ENCODE measurements at regions not wholly inside any gene's neighbourhood (a gene's known extent, or its start where the extent isn't known, plus 50 kb on each side); places are given as distances from the start of the nearest gene placed in this dataset.
A peak's percentile ranks its signal among the peaks of the same experiment; 100 is the strongest.

DNA sequence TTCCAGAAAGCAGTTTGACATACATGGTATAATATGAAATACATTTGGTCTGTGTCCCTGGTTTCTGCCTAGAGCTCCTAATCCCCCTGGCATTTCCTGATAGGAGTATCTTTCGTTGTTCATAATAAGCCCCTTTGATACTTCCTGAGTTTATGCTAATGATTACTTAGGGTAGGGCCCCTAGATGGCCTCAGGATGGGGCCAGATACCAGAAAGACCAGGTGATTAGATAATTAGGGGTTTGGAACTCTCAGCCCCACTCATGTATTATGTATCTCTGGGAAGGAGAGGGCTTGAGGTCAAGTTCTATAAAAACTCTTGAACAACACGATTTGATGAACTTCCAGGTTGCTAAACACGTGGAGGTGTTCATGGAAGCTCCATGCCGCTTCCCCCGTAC lies 163.3 kb upstream of the ZNF608 start:
- TF ChIP-seq EZH2phosphoT487 (IDR thresholded peaks at IDR 0.05; ENCODE audit: borderline replicate concordance, low read depth, low read length) (no peak), CTCF (conservative IDR thresholded peaks at IDR 0.05; ENCODE audit: low read length) (no peak)
- Histone ChIP-seq H3K9me2 (ENCODE audit: insufficient read depth, low read length) (no peaks in the 10 kb centered on the region), H3K36me3 (ENCODE audit: insufficient read depth, low read length) (no peaks in the 10 kb centered on the region), H3K9me3 (ENCODE audit: low read length) (0 out of 2 replicates have a peak, but pooled peaks cover 6% of the 10 kb centered on the region), H3K4me1 (ENCODE audit: insufficient read depth, low read length, poor library complexity, severe bottlenecking) (peaks cover 24% of the 10 kb centered on the region), H2AFZ (ENCODE audit: low read length) (peak overlapping the region; percentile 78; the same call in 1 of the 2 replicates), H3K79me2 (ENCODE audit: insufficient read depth, low read depth, low read length) (no peaks in the 10 kb centered on the region), H3K4me2 (ENCODE audit: low read length) (no peak overlapping the region), H4K20me1 (ENCODE audit: insufficient read depth, low read length) (no peaks in the 10 kb centered on the region), H3K27ac (ENCODE audit: low read depth, low read length, poor library complexity, severe bottlenecking) (no peak overlapping the region), H3K4me3 (ENCODE audit: low read depth, low read length, poor library complexity, severe bottlenecking) (no peak overlapping the region)
- ChIA-PET POLR2A (interaction anchor here (1.1 to 4.2 kb wide), 4 partner anchors 11 to 21 kb away, joined by 3 to 27 read pairs (median 6); no protein-coding TSS in a partner anchor), CTCF (ENCODE audit: unreplicated experiment) (no interaction called here)
- no peak for DNase-seq (ENCODE audit: low spot score)
- no TSS peak for BruUV-seq (replicated peaks)
- intact Hi-C loops (cut with micrococcal nuclease; ENCODE audit: unreplicated experiment): loop anchor here (10.0 kb wide), 2 partner anchors 255 to 1705 kb away; no protein-coding TSS in a partner anchor

GRCh38 chr5:124910354-124911016 lies 164.0 kb upstream of the ZNF608 start:
- Histone ChIP-seq H3K9me2 (ENCODE audit: insufficient read depth, low read length) (no peaks in the 10 kb centered on the region), H3K4me2 (ENCODE audit: low read length) (no peak overlapping the region), H4K20me1 (ENCODE audit: insufficient read depth, low read length) (no peaks in the 10 kb centered on the region), H3K4me3 (ENCODE audit: low read depth, low read length, poor library complexity, severe bottlenecking) (no peak overlapping the region), H3K36me3 (ENCODE audit: insufficient read depth, low read length) (no peaks in the 10 kb centered on the region; the same call in 1 of the 2 replicates), H2AFZ (ENCODE audit: low read length) (peak overlapping the region; percentile 58; the same call in 1 of the 2 replicates), H3K27ac (ENCODE audit: low read depth, low read length, poor library complexity, severe bottlenecking) (no peak overlapping the region), H3K79me2 (ENCODE audit: insufficient read depth, low read depth, low read length) (no peaks in the 10 kb centered on the region), H3K4me1 (ENCODE audit: insufficient read depth, low read length, poor library complexity, severe bottlenecking) (peaks cover 24% of the 10 kb centered on the region), H3K9me3 (ENCODE audit: low read length) (0 out of 2 replicates have a peak, but pooled peaks cover 6% of the 10 kb centered on the region)
- no TSS peak for BruUV-seq (replicated peaks)
- intact Hi-C loops (cut with micrococcal nuclease; ENCODE audit: unreplicated experiment): loop anchor here (10.0 kb wide), 1 partner anchor 1704 kb away; no protein-coding TSS in a partner anchor
- ChIA-PET CTCF (ENCODE audit: unreplicated experiment) (no interaction called here), POLR2A (interaction anchor here (0.7 to 4.2 kb wide), 2 partner anchors 10 to 13 kb away, joined by 3 to 27 read pairs; no protein-coding TSS in a partner anchor)
- DNase-seq (ENCODE audit: low spot score): no peak
- TF ChIP-seq EZH2phosphoT487 (IDR thresholded peaks at IDR 0.05; ENCODE audit: borderline replicate concordance, low read depth, low read length) (no peak), CTCF (conservative IDR thresholded peaks at IDR 0.05; ENCODE audit: low read length) (no peak)
